ENCODE measurements at regions not wholly inside any gene's neighbourhood (a gene's known extent, or its start where the extent isn't known, plus 50 kb on each side); places are given as distances from the start of the nearest gene placed in this dataset.

- intact Hi-C loops (cut with micrococcal nuclease), result no loop called here
- Mint-ChIP-seq H3K27ac (no peak overlapping the region), H3K4me1 (no peaks in the 10 kb centered on the region), H3K27me3 (no peaks in the 10 kb centered on the region), H3K4me3 (no peak overlapping the region), H3K36me3 (ENCODE audit: low read depth) (no peaks in the 10 kb centered on the region), H3K9me3 (no peaks in the 10 kb centered on the region)
- no peak for DNase-seq
Measured at GRCh38 chr2:6249557-6249956, 557.4 kb downstream of the SOX11 start.

DNA sequence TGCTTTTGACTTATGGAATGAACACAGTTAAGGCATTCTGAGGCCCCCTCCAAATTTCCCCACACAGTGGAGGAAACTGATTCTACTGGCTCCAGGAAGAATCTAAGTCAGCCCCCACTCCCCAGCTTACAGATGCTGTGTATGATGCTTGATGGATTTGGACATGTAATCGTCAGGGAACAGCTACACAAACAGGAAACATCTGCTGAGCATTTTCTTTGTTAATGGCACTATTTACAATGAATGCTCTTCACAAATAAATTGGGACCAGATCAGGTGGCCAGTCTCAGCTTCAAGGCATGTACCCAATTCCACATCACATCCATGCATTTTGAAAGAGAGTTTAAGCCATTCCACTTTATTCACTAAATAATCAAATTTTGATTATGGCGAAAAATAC is 562.3 kb downstream of the SOX11 start:
- DNase-seq, result no peak
- H3K4me1 Mint-ChIP-seq, result no peaks in the 10 kb centered on the region
- no peaks in the 10 kb centered on the region for H3K9me3 Mint-ChIP-seq
- no peak overlapping the region for H3K4me3 Mint-ChIP-seq
- no peaks in the 10 kb centered on the region for H3K27me3 Mint-ChIP-seq
- H3K36me3 Mint-ChIP-seq (ENCODE audit: low read depth), result no peaks in the 10 kb centered on the region
- H3K27ac Mint-ChIP-seq, result no peak overlapping the region
- intact Hi-C loops (cut with micrococcal nuclease), result no loop called here

DNA sequence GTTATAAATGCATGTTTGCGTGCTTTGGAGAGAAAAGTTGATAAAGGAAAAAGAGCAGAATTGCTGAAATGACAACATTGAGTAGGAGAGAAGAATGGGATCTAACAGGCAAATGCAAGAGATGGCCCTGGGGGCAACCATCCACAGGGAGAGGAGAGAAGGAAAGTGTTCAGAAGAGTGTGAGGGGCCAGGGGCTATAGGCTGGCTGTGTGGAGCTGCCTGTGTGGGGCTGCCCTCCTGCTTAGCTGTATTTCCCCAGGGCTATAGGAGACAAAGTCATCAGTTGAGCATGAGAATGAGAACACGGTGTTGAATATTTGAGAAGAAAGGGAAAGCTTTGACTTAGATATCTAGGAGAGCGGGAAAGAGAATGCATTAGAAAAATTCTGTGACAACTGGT is 572.0 kb downstream of the SOX11 start:
- intact Hi-C loops (cut with micrococcal nuclease), result no loop called here
- no peak overlapping the region for H3K27ac Mint-ChIP-seq
- no peaks in the 10 kb centered on the region for H3K36me3 Mint-ChIP-seq (ENCODE audit: low read depth)
- no peaks in the 10 kb centered on the region for H3K9me3 Mint-ChIP-seq
- H3K27me3 Mint-ChIP-seq, result no peaks in the 10 kb centered on the region
- no peaks in the 10 kb centered on the region for H3K4me1 Mint-ChIP-seq
- no peak for DNase-seq
- no peak overlapping the region for H3K4me3 Mint-ChIP-seq

DNA sequence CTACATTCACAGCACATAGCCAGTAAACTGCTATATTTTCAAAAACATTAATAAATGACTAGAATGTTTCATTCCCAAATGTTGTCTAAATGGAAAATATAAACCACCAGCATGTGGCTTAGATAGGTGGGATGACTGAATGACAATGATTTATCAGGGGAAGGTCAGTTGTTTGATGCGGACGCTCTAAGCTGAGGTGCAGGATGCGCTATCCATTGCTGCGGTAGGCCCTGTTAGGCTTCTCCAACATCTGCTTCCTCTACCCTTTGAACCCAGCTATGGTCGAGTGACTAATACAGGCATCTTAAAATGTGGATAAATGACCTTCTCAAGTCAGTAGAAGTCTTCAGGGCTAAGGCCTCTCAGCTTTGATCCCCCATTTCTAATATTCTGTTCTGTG is 584.2 kb downstream of the CMPK2 start:
- Mint-ChIP-seq H3K4me3 (no peak overlapping the region), H3K27me3 (no peaks in the 10 kb centered on the region)
- intact Hi-C loops (cut with micrococcal nuclease), result no loop called here

GRCh38 chr2:6283259-6283658 is 582.4 kb downstream of the CMPK2 start:
- Mint-ChIP-seq H3K9me3 (no peaks in the 10 kb centered on the region), H3K4me3 (no peak overlapping the region), H3K27ac (no peak overlapping the region), H3K4me1 (no peaks in the 10 kb centered on the region), H3K36me3 (ENCODE audit: low read depth) (no peaks in the 10 kb centered on the region), H3K27me3 (no peaks in the 10 kb centered on the region)
- intact Hi-C loops (cut with micrococcal nuclease), result no loop called here
- DNase-seq, result no peak

More for the DNA sequence above, 584.2 kb downstream of the CMPK2 start:
- DNase-seq, result no peak
- Mint-ChIP-seq H3K4me1 (no peaks in the 10 kb centered on the region), H3K9me3 (no peaks in the 10 kb centered on the region), H3K36me3 (ENCODE audit: low read depth) (no peaks in the 10 kb centered on the region), H3K27ac (no peak overlapping the region)

GRCh38 chr2:6287406-6287805 is 578.3 kb downstream of the CMPK2 start:
- Mint-ChIP-seq H3K27me3 (no peaks in the 10 kb centered on the region), H3K27ac (no peak overlapping the region), H3K36me3 (ENCODE audit: low read depth) (no peaks in the 10 kb centered on the region), H3K9me3 (peaks cover 4% of the 10 kb centered on the region), H3K4me1 (no peaks in the 10 kb centered on the region), H3K4me3 (no peak overlapping the region)
- intact Hi-C loops (cut with micrococcal nuclease), result no loop called here
- no peak for DNase-seq

GRCh38 chr2:6288791-6289190 is 576.9 kb downstream of the CMPK2 start:
- intact Hi-C loops (cut with micrococcal nuclease), result no loop called here
- H3K36me3 Mint-ChIP-seq (ENCODE audit: low read depth), result no peaks in the 10 kb centered on the region
- H3K9me3 Mint-ChIP-seq, result peaks cover 4% of the 10 kb centered on the region
- DNase-seq, result no peak
- no peak overlapping the region for H3K27ac Mint-ChIP-seq
- H3K27me3 Mint-ChIP-seq, result no peaks in the 10 kb centered on the region
- H3K4me1 Mint-ChIP-seq, result no peaks in the 10 kb centered on the region
- H3K4me3 Mint-ChIP-seq, result no peak overlapping the region

GRCh38 chr2:6290217-6291015 is 575.3 kb downstream of the CMPK2 start:
- Mint-ChIP-seq H3K27me3 (no peaks in the 10 kb centered on the region), H3K4me1 (no peaks in the 10 kb centered on the region), H3K4me3 (no peak overlapping the region), H3K27ac (no peak overlapping the region), H3K9me3 (peaks cover 4% of the 10 kb centered on the region), H3K36me3 (ENCODE audit: low read depth) (no peaks in the 10 kb centered on the region)
- no peak for DNase-seq
- intact Hi-C loops (cut with micrococcal nuclease), result no loop called here

GRCh38 chr2:6294791-6295190 is 570.9 kb downstream of the CMPK2 start:
- intact Hi-C loops (cut with micrococcal nuclease), result no loop called here
- H3K27ac Mint-ChIP-seq, result no peak overlapping the region
- no peaks in the 10 kb centered on the region for H3K4me1 Mint-ChIP-seq
- peaks cover 4% of the 10 kb centered on the region for H3K9me3 Mint-ChIP-seq
- no peak overlapping the region for H3K4me3 Mint-ChIP-seq
- H3K27me3 Mint-ChIP-seq, result no peaks in the 10 kb centered on the region
- DNase-seq, result no peak
- H3K36me3 Mint-ChIP-seq (ENCODE audit: low read depth), result no peaks in the 10 kb centered on the region

DNA sequence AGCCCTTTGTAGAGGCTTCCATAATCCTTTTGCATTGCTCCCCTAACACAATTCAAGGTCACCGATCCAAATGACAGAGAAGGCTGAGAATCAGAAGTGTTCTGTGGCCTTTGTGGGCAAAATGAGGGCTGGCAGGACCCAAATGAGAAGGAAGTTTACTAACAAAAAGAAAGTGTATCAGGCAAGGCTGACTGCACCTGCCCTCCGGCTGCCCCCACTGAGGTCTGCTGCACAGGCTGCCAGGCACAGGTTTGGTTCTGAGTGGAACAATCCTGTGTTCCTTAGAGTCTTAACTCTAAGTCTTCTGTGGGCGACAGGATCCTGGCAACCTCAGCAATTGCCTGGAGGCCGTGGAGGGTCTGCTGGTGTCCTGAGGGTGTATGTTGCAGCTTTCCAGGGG is 568.5 kb downstream of the CMPK2 start:
- H3K27me3 Mint-ChIP-seq, result no peaks in the 10 kb centered on the region
- H3K4me3 Mint-ChIP-seq, result no peak overlapping the region
- DNase-seq, result no peak
- no peaks in the 10 kb centered on the region for H3K36me3 Mint-ChIP-seq (ENCODE audit: low read depth)
- intact Hi-C loops (cut with micrococcal nuclease), result no loop called here
- no peak overlapping the region for H3K27ac Mint-ChIP-seq
- no peaks in the 10 kb centered on the region for H3K4me1 Mint-ChIP-seq
- H3K9me3 Mint-ChIP-seq, result no peaks in the 10 kb centered on the region

DNA sequence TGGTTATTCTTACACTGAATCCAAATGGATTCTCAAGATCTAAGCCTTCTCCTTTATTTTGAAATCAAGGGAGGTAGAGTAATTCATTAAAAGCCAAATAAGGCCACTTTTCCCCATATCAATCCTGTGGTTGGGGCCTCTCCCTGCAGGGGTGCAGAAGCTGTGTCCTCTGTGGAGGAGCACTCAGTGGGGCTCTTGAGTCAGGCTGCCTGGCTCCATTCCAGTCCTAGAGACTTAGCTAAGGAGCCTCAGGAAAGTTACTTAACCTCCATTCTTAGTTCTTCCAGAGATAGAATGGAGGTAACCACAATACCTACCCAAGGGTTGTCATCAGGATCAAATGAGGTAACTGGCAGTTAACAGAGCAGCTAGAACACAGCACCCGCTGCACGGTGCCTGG is 564.3 kb downstream of the CMPK2 start:
- H3K36me3 Mint-ChIP-seq (ENCODE audit: low read depth), result no peaks in the 10 kb centered on the region
- no peaks in the 10 kb centered on the region for H3K4me1 Mint-ChIP-seq
- no peaks in the 10 kb centered on the region for H3K27me3 Mint-ChIP-seq
- intact Hi-C loops (cut with micrococcal nuclease), result no loop called here
- DNase-seq, result no peak
- no peaks in the 10 kb centered on the region for H3K9me3 Mint-ChIP-seq
- H3K4me3 Mint-ChIP-seq, result no peak overlapping the region
- H3K27ac Mint-ChIP-seq, result no peak overlapping the region

GRCh38 chr2:6308986-6309385 is 556.7 kb downstream of the CMPK2 start:
- Mint-ChIP-seq H3K4me1 (no peaks in the 10 kb centered on the region), H3K27ac (no peak overlapping the region), H3K36me3 (ENCODE audit: low read depth) (no peaks in the 10 kb centered on the region), H3K9me3 (no peaks in the 10 kb centered on the region), H3K4me3 (no peak overlapping the region), H3K27me3 (no peaks in the 10 kb centered on the region)
- intact Hi-C loops (cut with micrococcal nuclease), result no loop called here
- DNase-seq, result no peak

DNA sequence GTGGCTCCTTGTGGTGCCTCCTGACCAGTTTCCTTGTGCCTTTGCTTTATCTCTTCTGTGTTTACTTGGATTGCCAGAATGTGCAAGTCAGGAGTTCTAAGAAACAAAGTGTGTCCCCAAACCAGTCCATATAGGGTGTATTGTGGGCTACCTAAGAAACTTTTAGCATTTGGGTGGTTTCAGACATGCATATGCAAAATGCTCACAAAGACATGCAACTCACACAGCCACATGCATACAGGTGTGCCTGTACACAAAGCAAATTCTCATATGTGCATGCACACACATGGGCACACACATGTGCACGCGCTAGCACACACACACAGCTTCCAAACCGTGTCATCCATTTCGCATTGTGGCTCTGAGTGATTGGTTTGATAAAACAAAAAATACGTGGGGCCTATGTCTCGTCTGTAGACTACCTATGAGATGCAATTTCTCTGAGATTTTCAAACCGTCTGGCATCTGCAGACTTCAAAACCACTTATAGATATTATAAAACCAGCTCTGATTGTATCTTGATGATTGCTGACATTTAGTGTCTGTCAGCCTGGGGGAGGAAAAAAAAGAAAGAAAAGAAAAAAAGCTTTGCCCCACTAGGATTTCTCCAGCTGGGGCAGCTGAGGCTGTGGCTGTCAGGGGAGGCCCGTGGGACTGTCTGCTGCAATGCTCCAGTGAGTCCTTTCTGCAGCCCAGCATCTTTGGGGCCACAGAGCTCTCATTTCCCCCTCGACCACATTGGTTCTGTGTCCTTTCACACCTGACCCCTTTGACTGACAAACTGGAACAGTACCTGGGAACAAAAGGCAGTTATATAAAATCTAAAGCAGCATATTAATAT is 556.1 kb downstream of the CMPK2 start:
- Mint-ChIP-seq H3K36me3 (ENCODE audit: low read depth) (no peaks in the 10 kb centered on the region), H3K4me3 (no peak overlapping the region), H3K27me3 (no peaks in the 10 kb centered on the region), H3K9me3 (no peaks in the 10 kb centered on the region), H3K27ac (no peak overlapping the region), H3K4me1 (no peaks in the 10 kb centered on the region)
- no peak for DNase-seq
- intact Hi-C loops (cut with micrococcal nuclease), result no loop called here

GRCh38 chr2:6310256-6311215 is 555.2 kb downstream of the CMPK2 start:
- H3K9me3 Mint-ChIP-seq, result no peaks in the 10 kb centered on the region
- H3K27me3 Mint-ChIP-seq, result no peaks in the 10 kb centered on the region
- intact Hi-C loops (cut with micrococcal nuclease), result no loop called here
- no peaks in the 10 kb centered on the region for H3K36me3 Mint-ChIP-seq (ENCODE audit: low read depth)
- H3K4me3 Mint-ChIP-seq, result no peak overlapping the region
- no peak for DNase-seq
- H3K4me1 Mint-ChIP-seq, result no peaks in the 10 kb centered on the region
- H3K27ac Mint-ChIP-seq, result no peak overlapping the region

All from activated CD4-positive, alpha-beta T cell treated with anti-CD3 and anti-CD28 coated beads, Interleukin-2, amount 10 ng/mL, durations not matched to agents 24 days and 14 days (primary cell).